Stimulated activated CD4-positive, alpha-beta T cell treated with anti-CD3 and anti-CD28 coated beads, TNF-alpha, amount 100 ng/mL, for 1 hour (primary cell): ENCODE measurements at regions not wholly inside any gene's neighbourhood (a gene's known extent, or its start where the extent isn't known, plus 50 kb on each side); places are given as distances from the start of the nearest gene placed in this dataset.

ENCODE experiments used
- DNase-seq, 3 donors: peaks; one replicate each; pipeline ENCODE4 v3.0.0-alpha.2; 2020; ENCODE audit warnings: low read depth in 3 of 3, low spot score in 1 of 3

- DNase-seq: no peak
Observed at GRCh38 chr20:53702617-53703016, 109.0 kb upstream of the ZNF217 start.

GRCh38 chr20:53699906-53700305 is 106.3 kb upstream of the ZNF217 start:
- DNase-seq: no peak

GRCh38 chr20:53699085-53699674 is 105.5 kb upstream of the ZNF217 start:
- DNase-seq: no peak

- no peak for DNase-seq
Observed at GRCh38 chr20:53698371-53698978, 104.8 kb upstream of the ZNF217 start.

GRCh38 chr20:53695797-53696527 is 102.3 kb upstream of the ZNF217 start:
- DNase-seq: no peak

- DNase-seq: no peak
Observed at GRCh38 chr20:53693262-53693871, 99.7 kb upstream of the ZNF217 start.

- DNase-seq: no peak
Observed at GRCh38 chr20:53692465-53693067, 98.9 kb upstream of the ZNF217 start.

- no peak for DNase-seq
Observed at GRCh38 chr20:53691811-53692192, 98.2 kb upstream of the ZNF217 start.

- DNase-seq: no peak
Observed at GRCh38 chr20:53691060-53691810, 97.6 kb upstream of the ZNF217 start.

- DNase-seq: no peak
Observed at GRCh38 chr20:53688085-53688484, 94.4 kb upstream of the ZNF217 start.

- DNase-seq: no peak
Observed at GRCh38 chr20:53685070-53685595, 91.5 kb upstream of the ZNF217 start.

- no peak for DNase-seq
Observed at GRCh38 chr20:53683506-53683905, 89.9 kb upstream of the ZNF217 start.

GRCh38 chr20:53681352-53682212 is 87.9 kb upstream of the ZNF217 start:
- no peak for DNase-seq

- no peak for DNase-seq
Observed at GRCh38 chr20:53679597-53680309, 86.1 kb upstream of the ZNF217 start.

GRCh38 chr20:53678990-53679596 is 85.5 kb upstream of the ZNF217 start:
- no peak for DNase-seq

- DNase-seq: no peak
Observed at GRCh38 chr20:53678315-53678989, 84.8 kb upstream of the ZNF217 start.

- DNase-seq: no peak
Observed at GRCh38 chr20:53677447-53678314, 84.0 kb upstream of the ZNF217 start.
